ENCODE measurements at regions not wholly inside any gene's neighbourhood (a gene's known extent, or its start where the extent isn't known, plus 50 kb on each side); places are given as distances from the start of the nearest gene placed in this dataset.

DNA sequence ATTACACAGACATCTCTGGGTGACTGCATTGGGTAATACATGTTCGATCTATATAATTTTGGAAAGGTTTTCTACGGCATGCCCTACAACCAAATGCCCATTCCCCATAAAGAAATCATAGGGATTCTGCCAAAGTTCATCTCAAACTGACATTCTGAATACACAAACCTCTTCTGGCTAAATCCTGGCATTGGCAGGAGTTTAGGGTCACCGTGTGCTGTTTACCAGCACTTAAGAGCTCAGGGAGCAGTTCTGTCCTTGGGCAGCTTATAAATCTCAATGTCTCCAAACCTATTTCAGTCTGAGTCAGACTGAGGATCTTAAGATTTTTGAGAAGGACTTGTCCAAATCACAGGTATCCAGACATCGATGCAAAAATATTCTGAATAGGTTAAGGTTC lies 809.6 kb upstream of the LRRN3 start:
- Histone ChIP-seq H3K36me3 (no peaks in the 10 kb centered on the region), H3K4me3 (no peak overlapping the region), H3K4me1 (no peaks in the 10 kb centered on the region), H3K27ac (no peak overlapping the region), H3K9me3 (no peaks in the 10 kb centered on the region), H3K27me3 (no peaks in the 10 kb centered on the region)
- TF ChIP-seq, protein P1, sequence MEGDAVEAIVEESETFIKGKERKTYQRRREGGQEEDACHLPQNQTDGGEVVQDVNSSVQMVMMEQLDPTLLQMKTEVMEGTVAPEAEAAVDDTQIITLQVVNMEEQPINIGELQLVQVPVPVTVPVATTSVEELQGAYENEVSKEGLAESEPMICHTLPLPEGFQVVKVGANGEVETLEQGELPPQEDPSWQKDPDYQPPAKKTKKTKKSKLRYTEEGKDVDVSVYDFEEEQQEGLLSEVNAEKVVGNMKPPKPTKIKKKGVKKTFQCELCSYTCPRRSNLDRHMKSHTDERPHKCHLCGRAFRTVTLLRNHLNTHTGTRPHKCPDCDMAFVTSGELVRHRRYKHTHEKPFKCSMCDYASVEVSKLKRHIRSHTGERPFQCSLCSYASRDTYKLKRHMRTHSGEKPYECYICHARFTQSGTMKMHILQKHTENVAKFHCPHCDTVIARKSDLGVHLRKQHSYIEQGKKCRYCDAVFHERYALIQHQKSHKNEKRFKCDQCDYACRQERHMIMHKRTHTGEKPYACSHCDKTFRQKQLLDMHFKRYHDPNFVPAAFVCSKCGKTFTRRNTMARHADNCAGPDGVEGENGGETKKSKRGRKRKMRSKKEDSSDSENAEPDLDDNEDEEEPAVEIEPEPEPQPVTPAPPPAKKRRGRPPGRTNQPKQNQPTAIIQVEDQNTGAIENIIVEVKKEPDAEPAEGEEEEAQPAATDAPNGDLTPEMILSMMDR (IDR thresholded peaks at IDR 0.05), result no peak
- TF ChIP-seq POLR2AphosphoS5 (IDR thresholded peaks at IDR 0.05; ENCODE audit: insufficient read depth in 1 of 2, low read depth in 1 of 2), result no peak
- no peak for TF ChIP-seq POLR2A (IDR thresholded peaks at IDR 0.05)
- no peak for DNase-seq (ENCODE audit: extremely low spot score in 2 of 2)
- intact Hi-C loops (cut with DNase I), result no loop called here

DNA sequence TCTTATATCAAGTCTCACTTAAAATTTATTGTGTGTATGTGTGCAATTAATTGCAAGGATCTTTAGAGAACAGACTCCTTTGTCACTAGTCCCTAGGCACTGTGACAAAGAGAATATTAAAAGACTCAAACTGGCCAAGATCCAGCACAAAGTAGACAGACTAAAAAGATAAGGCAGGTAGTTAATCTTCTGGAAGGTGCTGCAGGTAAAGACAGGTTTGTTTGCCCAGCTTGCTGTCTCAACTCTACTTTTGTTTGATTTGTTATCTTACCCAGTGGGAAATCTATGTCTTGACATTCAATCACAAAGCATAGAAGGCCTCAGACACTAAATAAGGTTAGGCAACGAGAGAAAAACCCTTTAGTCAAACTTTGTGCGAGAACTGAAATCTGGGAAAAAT lies 807.9 kb upstream of the LRRN3 start:
- Histone ChIP-seq H3K4me3 (no peak overlapping the region), H3K9me3 (no peaks in the 10 kb centered on the region), H3K36me3 (no peaks in the 10 kb centered on the region), H3K27ac (no peak overlapping the region), H3K27me3 (no peaks in the 10 kb centered on the region), H3K4me1 (no peaks in the 10 kb centered on the region)
- no peak for DNase-seq (ENCODE audit: extremely low spot score in 2 of 2)
- intact Hi-C loops (cut with DNase I), result no loop called here
- TF ChIP-seq, protein P1 (IDR thresholded peaks at IDR 0.05), result no peak
- TF ChIP-seq POLR2A (IDR thresholded peaks at IDR 0.05) (no peak), POLR2AphosphoS5 (IDR thresholded peaks at IDR 0.05; ENCODE audit: insufficient read depth in 1 of 2, low read depth in 1 of 2) (no peak)

DNA sequence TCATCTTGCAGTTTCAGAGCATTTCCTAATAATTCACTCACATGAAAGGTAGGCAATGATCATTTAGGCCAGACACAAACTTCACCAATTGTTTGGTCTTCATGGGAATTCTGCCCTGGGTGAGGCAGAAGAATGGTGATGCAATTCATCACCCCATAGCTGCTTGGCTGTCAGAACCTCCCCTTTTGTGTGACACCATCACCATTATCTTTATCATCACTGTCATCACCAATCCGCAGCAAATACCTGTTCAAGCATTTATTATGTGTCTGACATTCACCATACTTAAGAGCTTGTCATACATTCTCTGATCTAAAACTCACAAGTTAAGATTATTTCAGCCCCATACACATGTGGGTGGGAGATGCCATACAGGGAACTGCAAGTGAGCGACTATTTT lies 799.5 kb upstream of the LRRN3 start:
- no peaks in the 10 kb centered on the region for H3K4me1 ChIP-seq
- no peak overlapping the region for H3K4me3 ChIP-seq
- TF ChIP-seq POLR2A (IDR thresholded peaks at IDR 0.05), result no peak
- TF ChIP-seq POLR2AphosphoS5 (IDR thresholded peaks at IDR 0.05; ENCODE audit: insufficient read depth in 1 of 2, low read depth in 1 of 2), result no peak
- TF ChIP-seq, protein P1 (IDR thresholded peaks at IDR 0.05), result no peak
- no peak for DNase-seq (ENCODE audit: extremely low spot score in 2 of 2)
- no peaks in the 10 kb centered on the region for H3K27me3 ChIP-seq
- intact Hi-C loops (cut with DNase I), result no loop called here
- H3K36me3 ChIP-seq, result no peaks in the 10 kb centered on the region
- no peak overlapping the region for H3K27ac ChIP-seq
- H3K9me3 ChIP-seq, result no peaks in the 10 kb centered on the region

DNA sequence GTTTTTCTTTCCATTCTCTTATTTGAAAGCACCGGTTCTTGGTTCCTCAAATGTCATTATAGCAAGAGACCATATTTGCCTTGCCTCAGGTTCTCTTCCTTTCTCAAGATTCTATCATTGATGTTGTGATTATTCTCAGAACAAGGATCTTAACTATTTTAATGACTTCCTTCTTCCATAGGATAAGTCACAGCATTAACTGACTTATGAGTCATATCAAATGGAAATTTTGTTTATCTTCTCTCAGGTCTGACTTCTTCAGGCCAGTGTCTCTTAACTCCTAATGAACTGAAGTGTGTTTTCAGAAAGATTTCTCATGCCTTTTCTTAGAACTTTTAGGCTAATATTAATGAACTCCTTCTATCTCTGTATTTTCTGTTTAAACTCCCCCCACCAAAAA lies 794.6 kb upstream of the LRRN3 start:
- DNase-seq (ENCODE audit: extremely low spot score in 2 of 2), result no peak
- no peaks in the 10 kb centered on the region for H3K27me3 ChIP-seq
- H3K4me1 ChIP-seq, result no peaks in the 10 kb centered on the region
- H3K27ac ChIP-seq, result no peak overlapping the region
- H3K36me3 ChIP-seq, result no peaks in the 10 kb centered on the region
- intact Hi-C loops (cut with DNase I), result no loop called here
- no peak overlapping the region for H3K4me3 ChIP-seq
- TF ChIP-seq POLR2A (IDR thresholded peaks at IDR 0.05) (no peak), POLR2AphosphoS5 (IDR thresholded peaks at IDR 0.05; ENCODE audit: insufficient read depth in 1 of 2, low read depth in 1 of 2) (no peak)
- TF ChIP-seq, protein P1 (IDR thresholded peaks at IDR 0.05), result no peak
- no peaks in the 10 kb centered on the region for H3K9me3 ChIP-seq

DNA sequence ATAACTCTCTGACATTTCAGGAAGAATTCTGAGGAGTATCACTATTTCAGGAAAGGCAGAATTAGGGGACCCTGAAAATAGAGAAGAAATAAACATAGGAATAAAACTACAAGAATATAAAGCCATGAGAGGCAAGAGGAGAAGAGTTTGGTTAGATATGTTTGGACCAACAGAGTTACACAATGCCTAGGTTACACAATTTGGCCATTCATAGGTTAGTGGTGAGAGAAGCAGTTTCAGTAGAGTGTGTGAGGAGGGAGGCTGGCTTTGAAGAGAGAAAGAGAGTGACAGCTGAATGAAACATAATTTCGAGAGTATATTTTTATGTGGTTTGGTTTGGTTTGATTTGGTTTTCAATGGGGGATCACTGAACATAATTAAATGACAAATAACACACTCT lies 783.2 kb upstream of the LRRN3 start:
- Histone ChIP-seq H3K4me3 (no peak overlapping the region), H3K9me3 (no peaks in the 10 kb centered on the region), H3K4me1 (no peaks in the 10 kb centered on the region), H3K27me3 (no peaks in the 10 kb centered on the region), H3K36me3 (no peaks in the 10 kb centered on the region), H3K27ac (no peak overlapping the region)
- TF ChIP-seq POLR2AphosphoS5 (IDR thresholded peaks at IDR 0.05; ENCODE audit: insufficient read depth in 1 of 2, low read depth in 1 of 2), result no peak
- TF ChIP-seq, protein P1 (IDR thresholded peaks at IDR 0.05), result no peak
- TF ChIP-seq POLR2A (IDR thresholded peaks at IDR 0.05), result no peak
- intact Hi-C loops (cut with DNase I), result no loop called here
- no peak for DNase-seq (ENCODE audit: extremely low spot score in 2 of 2)
